GM12874 (cell line): ENCODE measurements at regions not wholly inside any gene's neighbourhood (a gene's known extent, or its start where the extent isn't known, plus 50 kb on each side); places are given as distances from the start of the nearest gene placed in this dataset.

Experiments
- CTCF ChIP-seq: IDR thresholded peaks from 2 replicates; pipeline ENCODE4 v1.5.1; 2011; ENCODE audit warnings: low read depth, mild to moderate bottlenecking, control low read depth, low read length, moderate library complexity; ENCODE audit not compliant: insufficient read depth

GRCh38 chr4:58807843-58808615 is 1697.8 kb upstream of the IGFBP7 start:
- TF ChIP-seq CTCF = no peak

- TF ChIP-seq CTCF = no peak
Measured at GRCh38 chr4:58776627-58777026, 1666.4 kb upstream of the IGFBP7 start.

- TF ChIP-seq CTCF = no peak
Measured at GRCh38 chr4:58767598-58767997, 1657.4 kb upstream of the IGFBP7 start.

- no peak for TF ChIP-seq CTCF
Measured at GRCh38 chr4:58766763-58767162, 1656.6 kb upstream of the IGFBP7 start.

- no peak for TF ChIP-seq CTCF
Measured at GRCh38 chr4:58761563-58761962, 1651.4 kb upstream of the IGFBP7 start.

- no peak for TF ChIP-seq CTCF
Measured at GRCh38 chr4:58760737-58761136, 1650.6 kb upstream of the IGFBP7 start.

- TF ChIP-seq CTCF = no peak
Measured at GRCh38 chr4:58760100-58760499, 1649.9 kb upstream of the IGFBP7 start.
